B cell (primary cell): ENCODE measurements at regions not wholly inside any gene's neighbourhood (a gene's known extent, or its start where the extent isn't known, plus 50 kb on each side); places are given as distances from the start of the nearest gene placed in this dataset.

Experiments used
- ATAC-seq: fragments of 200-7000 bp; cut with Tn5 transposase; one replicate; pipeline ENCODE4 v1.10.0; 2021; ENCODE audit warnings: low read depth, mild to moderate bottlenecking, moderate number of reproducible peaks, moderate library complexity
- CTCF ChIA-PET: fragments of 350-600 bp; sonication (Branson Sonifier 250); formaldehyde crosslinking; loops from one replicate; lab custom pipeline; 2021; ENCODE audit warnings: antibody characterized with exemption, inconsistent platforms; lab: Charles Lee
- POLR2A ChIA-PET: fragments of 350-600 bp; sonication (Branson Sonifier 250); formaldehyde crosslinking; loops from one replicate; lab custom pipeline; 2021; ENCODE audit warnings: antibody characterized with exemption; lab: Charles Lee
- DNase-seq: peaks from one replicate; pipeline ENCODE4 v3.0.0; 2013
- H2AFZ ChIP-seq: 2 replicates; pipeline ENCODE4 v1.6.1; 2012; ENCODE audit warnings: mild to moderate bottlenecking, low read depth, low read length; ENCODE audit not compliant: insufficient read depth, poor library complexity, severe bottlenecking
- H3K27ac ChIP-seq, 2 donors: 1 replicate in 1 of 2; 2 replicates in 1 of 2; pipeline ENCODE4 v1.5.1; 2012 to 2013; ENCODE audit warnings: low read length in 2 of 2, mild to moderate bottlenecking in 2 of 2, moderate library complexity in 1 of 2
- H3K27me3 ChIP-seq, 4 experiments: fragments of 200-600 bp in 1 of 4; sonication (generic) in 1 of 4; replicated peaks in 1 of 4; 1 replicate in 2 of 4; 2 replicates in 2 of 4; pipeline versions ENCODE4 v1.6.1 to v1.7.0; 2013 to 2016; ENCODE audit warnings: low read length in 3 of 4, mild to moderate bottlenecking in 2 of 4, mixed read lengths in 1 of 4, moderate library complexity in 1 of 4; ENCODE audit not compliant: insufficient read depth in 4 of 4, control insufficient read depth in 3 of 4; ENCODE audit errors: control extremely low read depth in 1 of 4
- H3K36me3 ChIP-seq, 2 experiments: replicated peaks in 1 of 2; 1 replicate in 1 of 2; 2 replicates in 1 of 2; pipeline versions ENCODE4 v1.6.1 to v1.7.1; 2013; ENCODE audit warnings: low read length in 1 of 2; ENCODE audit not compliant: insufficient read depth in 2 of 2, control insufficient read depth in 1 of 2; ENCODE audit errors: control extremely low read depth in 1 of 2, extremely low read depth in 1 of 2
- H3K4me1 ChIP-seq, 2 donors: fragments of 200-600 bp in 1 of 2; sonication (generic) in 1 of 2; 1 replicate in 1 of 2; 2 replicates in 1 of 2; pipeline versions ENCODE4 v1.5.1 to v1.6.1; 2013 to 2017; ENCODE audit warnings: low read length in 2 of 2; ENCODE audit not compliant: control insufficient read depth in 2 of 2, insufficient read depth in 2 of 2
- H3K4me2 ChIP-seq: replicated peaks from 2 replicates; pipeline ENCODE3; 2012; ENCODE audit warnings: mild to moderate bottlenecking, low read depth, low read length; ENCODE audit not compliant: poor library complexity, severe bottlenecking
- H3K4me3 ChIP-seq, 5 experiments: fragments of 200-600 bp in 1 of 5; sonication (generic) in 1 of 5; 1 replicate in 3 of 5; 2 replicates in 2 of 5; pipeline versions ENCODE4 v1.5.1 to v1.7.0; 2011 to 2016; ENCODE audit warnings: low read length in 4 of 5, mild to moderate bottlenecking in 4 of 5, low read depth in 2 of 5, control low read depth in 1 of 5, moderate library complexity in 1 of 5; ENCODE audit not compliant: insufficient read depth in 1 of 5; ENCODE audit errors: control extremely low read depth in 1 of 5, extremely low read depth in 1 of 5
- H3K79me2 ChIP-seq: fragments of 200-600 bp; sonication (generic); one replicate; pipeline ENCODE4 v1.6.0; 2016; ENCODE audit warnings: low read length; ENCODE audit not compliant: control insufficient read depth, insufficient read depth
- H3K9ac ChIP-seq: fragments of 200-600 bp; sonication (generic); 2 replicates; pipeline ENCODE4 v1.6.1; 2017; ENCODE audit warnings: mild to moderate bottlenecking, low read length, moderate library complexity
- H3K9me3 ChIP-seq, 3 donors: one replicate each; pipeline versions ENCODE4 v1.6.1 to v1.7.1; 2013; ENCODE audit warnings: low read length in 2 of 3; ENCODE audit not compliant: control insufficient read depth in 2 of 3, insufficient read depth in 1 of 3; ENCODE audit errors: control extremely low read depth in 1 of 3
- H4K20me1 ChIP-seq: 2 replicates; pipeline ENCODE4 v1.6.0; 2012; ENCODE audit warnings: mild to moderate bottlenecking, low read length; ENCODE audit not compliant: insufficient read depth, control insufficient read depth, poor library complexity, severe bottlenecking
- H3K27ac Mint-ChIP-seq: one replicate; pipeline ENCODE4 v1.8.0; 2021; ENCODE audit warnings: mixed read lengths
- H3K27me3 Mint-ChIP-seq: one replicate; pipeline ENCODE4 v1.8.0; 2021; ENCODE audit warnings: mixed read lengths
- H3K4me1 Mint-ChIP-seq: one replicate; pipeline ENCODE4 v1.8.0; 2021; ENCODE audit warnings: mixed read lengths
- H3K4me3 Mint-ChIP-seq: one replicate; pipeline ENCODE4 v1.8.0; 2021; ENCODE audit warnings: mixed read lengths
- H3K9me3 Mint-ChIP-seq: one replicate; pipeline ENCODE4 v1.8.0; 2022; ENCODE audit warnings: mixed read lengths; ENCODE audit not compliant: insufficient read depth
- EZH2 ChIP-seq: IDR thresholded peaks from 2 replicates; pipeline ENCODE4 v1.6.1; 2012; ENCODE audit warnings: borderline replicate concordance, low read depth, mild to moderate bottlenecking, moderate library complexity, low read length; ENCODE audit not compliant: insufficient read depth, poor library complexity, severe bottlenecking
- WGBS: methylation state at CpG from one replicate; pipeline ENCODE4 v1.1.5; 2013; ENCODE audit warnings: missing lambda C conversion rate; ENCODE audit not compliant: insufficient coverage; 5-methylcytosine and 5-hydroxymethylcytosine counted together
- intact Hi-C: fragments of 100-400 bp; cut with micrococcal nuclease; formaldehyde crosslinking; loops from one replicate; pipeline ENCODE4 v1.10.0; 2022
- TF ChIP-seq, protein P1 (sequence below): fragments of 200-600 bp; IDR thresholded peaks from one replicate; pipeline ENCODE4 v1.8.0; 2022; ENCODE audit warnings: antibody characterized with exemption, mild to moderate bottlenecking

DNA sequence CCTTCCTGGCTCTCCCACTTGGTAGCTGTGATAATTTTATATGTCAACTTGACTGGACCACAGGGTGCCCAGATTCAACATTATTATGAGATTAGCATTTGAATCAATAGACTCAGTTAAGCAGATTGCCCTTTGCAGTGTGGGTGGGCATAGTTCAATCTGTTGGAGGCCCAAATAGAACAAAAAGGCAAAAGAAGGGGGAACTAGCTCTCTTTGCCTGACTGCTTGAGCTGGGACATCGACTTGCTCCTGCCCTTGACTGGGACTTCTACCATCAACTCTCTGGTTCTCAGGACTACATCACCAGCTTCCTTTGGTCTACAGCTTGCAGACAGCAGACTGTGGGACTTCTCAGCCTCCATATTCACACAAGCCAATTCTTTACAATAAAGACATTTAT, 1189.2 kb downstream of the BCL11B start:
- no peak overlapping the region for H3K4me2 ChIP-seq
- no peaks in the 10 kb centered on the region for H3K27me3 Mint-ChIP-seq
- no peak overlapping the region for H3K27ac Mint-ChIP-seq
- H3K4me1 Mint-ChIP-seq = no peaks in the 10 kb centered on the region
- WGBS = 100% methylated on average over 1 of the region's 1 CpG
- ChIA-PET POLR2A (no interaction called here), CTCF (no interaction called here)
- no peaks in the 10 kb centered on the region for H4K20me1 ChIP-seq
- H3K36me3 ChIP-seq = no peaks in the 10 kb centered on the region
- no peaks in the 10 kb centered on the region for H3K4me1 ChIP-seq
- no peaks in the 10 kb centered on the region for H3K27me3 ChIP-seq
- H3K9ac ChIP-seq = no peak overlapping the region
- H3K27ac ChIP-seq = no peak overlapping the region
- H2AFZ ChIP-seq = no peak overlapping the region
- H3K4me3 ChIP-seq = no peak overlapping the region
- ATAC-seq = no peak
- DNase-seq = no peak
- H3K9me3 ChIP-seq = peaks cover 0 to 2% (median 0%) of the 10 kb centered on the region in 3 donors
- H3K79me2 ChIP-seq = no peaks in the 10 kb centered on the region
- intact Hi-C loops = no loop called here
- H3K4me3 Mint-ChIP-seq = no peak overlapping the region
- TF ChIP-seq, protein P1, sequence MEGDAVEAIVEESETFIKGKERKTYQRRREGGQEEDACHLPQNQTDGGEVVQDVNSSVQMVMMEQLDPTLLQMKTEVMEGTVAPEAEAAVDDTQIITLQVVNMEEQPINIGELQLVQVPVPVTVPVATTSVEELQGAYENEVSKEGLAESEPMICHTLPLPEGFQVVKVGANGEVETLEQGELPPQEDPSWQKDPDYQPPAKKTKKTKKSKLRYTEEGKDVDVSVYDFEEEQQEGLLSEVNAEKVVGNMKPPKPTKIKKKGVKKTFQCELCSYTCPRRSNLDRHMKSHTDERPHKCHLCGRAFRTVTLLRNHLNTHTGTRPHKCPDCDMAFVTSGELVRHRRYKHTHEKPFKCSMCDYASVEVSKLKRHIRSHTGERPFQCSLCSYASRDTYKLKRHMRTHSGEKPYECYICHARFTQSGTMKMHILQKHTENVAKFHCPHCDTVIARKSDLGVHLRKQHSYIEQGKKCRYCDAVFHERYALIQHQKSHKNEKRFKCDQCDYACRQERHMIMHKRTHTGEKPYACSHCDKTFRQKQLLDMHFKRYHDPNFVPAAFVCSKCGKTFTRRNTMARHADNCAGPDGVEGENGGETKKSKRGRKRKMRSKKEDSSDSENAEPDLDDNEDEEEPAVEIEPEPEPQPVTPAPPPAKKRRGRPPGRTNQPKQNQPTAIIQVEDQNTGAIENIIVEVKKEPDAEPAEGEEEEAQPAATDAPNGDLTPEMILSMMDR = no peak
- TF ChIP-seq EZH2 = no peak
- peaks cover 6% of the 10 kb centered on the region for H3K9me3 Mint-ChIP-seq

DNA sequence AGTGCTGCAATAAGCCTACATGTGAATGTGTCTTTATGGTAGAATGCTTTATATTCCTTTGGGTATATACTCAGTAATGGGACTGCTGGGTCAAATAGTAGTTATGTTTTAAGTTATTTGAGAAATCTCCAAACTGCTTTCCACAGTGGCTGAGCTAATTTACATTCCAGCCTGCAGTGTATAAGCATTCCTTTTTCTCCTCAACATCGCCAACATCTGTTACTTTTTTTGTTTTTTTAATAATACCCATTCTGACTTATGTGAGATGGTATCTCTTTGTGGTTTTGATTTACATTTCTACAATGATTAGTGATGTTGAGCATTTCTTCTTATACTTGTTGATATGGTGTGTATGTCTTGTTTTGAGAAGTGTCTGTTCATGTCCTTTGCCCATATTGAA, 1186.2 kb downstream of the BCL11B start:
- ChIA-PET CTCF (no interaction called here), POLR2A (no interaction called here)
- Mint-ChIP-seq H3K27me3 (no peaks in the 10 kb centered on the region), H3K4me3 (no peak overlapping the region), H3K27ac (no peak overlapping the region), H3K9me3 (peaks cover 1% of the 10 kb centered on the region), H3K4me1 (no peaks in the 10 kb centered on the region)
- H4K20me1 ChIP-seq = no peaks in the 10 kb centered on the region
- no peak overlapping the region for H3K4me2 ChIP-seq
- no peak for DNase-seq
- no peaks in the 10 kb centered on the region for H3K79me2 ChIP-seq
- no CpG with 5 or more reads among the region's 1 CpG for WGBS
- TF ChIP-seq, protein P1 = no peak
- no peak for TF ChIP-seq EZH2
- no peaks in the 10 kb centered on the region for H3K27me3 ChIP-seq
- no peak overlapping the region for H3K27ac ChIP-seq
- no peak overlapping the region for H3K4me3 ChIP-seq
- H3K9me3 ChIP-seq = peaks cover 0 to 2% (median 0%) of the 10 kb centered on the region in 3 donors
- no peak overlapping the region for H3K9ac ChIP-seq
- no peak overlapping the region for H2AFZ ChIP-seq
- intact Hi-C loops = no loop called here
- H3K36me3 ChIP-seq = no peaks in the 10 kb centered on the region
- no peak for ATAC-seq
- H3K4me1 ChIP-seq = no peaks in the 10 kb centered on the region
